IPS-20b (cell line): ENCODE measurements at regions not wholly inside any gene's neighbourhood (a gene's known extent, or its start where the extent isn't known, plus 50 kb on each side); places are given as distances from the start of the nearest gene placed in this dataset.

Experiments
- H3K27ac ChIP-seq: one replicate; pipeline ENCODE4 v1.5.1; 2013; ENCODE audit warnings: low read length
- H3K27me3 ChIP-seq: 2 replicates; pipeline ENCODE4 v1.6.1; 2013; ENCODE audit warnings: mild to moderate bottlenecking, low read length, inconsistent platforms; ENCODE audit not compliant: insufficient read depth
- H3K36me3 ChIP-seq: 2 replicates; pipeline ENCODE4 v1.6.1; 2013; ENCODE audit warnings: low read depth, mild to moderate bottlenecking, inconsistent platforms, low read length, moderate library complexity; ENCODE audit not compliant: insufficient read depth
- H3K4me1 ChIP-seq: 2 replicates; pipeline ENCODE4 v1.6.1; 2013; ENCODE audit warnings: mild to moderate bottlenecking, control low read depth, inconsistent platforms, low read length, moderate library complexity; ENCODE audit not compliant: insufficient read depth
- H3K4me3 ChIP-seq: 2 replicates; pipeline ENCODE4 v1.5.1; 2013; ENCODE audit warnings: mild to moderate bottlenecking, low read length, inconsistent platforms
- H3K9ac ChIP-seq: 2 replicates; pipeline ENCODE4 v1.6.1; 2013; ENCODE audit warnings: low read depth, mild to moderate bottlenecking, inconsistent platforms, low read length, moderate library complexity
- H3K9me3 ChIP-seq: 2 replicates; pipeline ENCODE4 v1.6.1; 2013; ENCODE audit warnings: mild to moderate bottlenecking, low read depth, low read length, inconsistent platforms; ENCODE audit not compliant: insufficient read depth

GRCh38 chr2:107025869-107026380, 140.0 kb upstream of the ST6GAL2 start:
- Histone ChIP-seq H3K27me3 (no peaks in the 10 kb centered on the region), H3K9me3 (no peaks in the 10 kb centered on the region), H3K4me3 (no peak overlapping the region), H3K36me3 (no peaks in the 10 kb centered on the region), H3K9ac (no peak overlapping the region), H3K4me1 (no peaks in the 10 kb centered on the region), H3K27ac (no peak overlapping the region)

GRCh38 chr2:107027205-107027604, 141.2 kb upstream of the ST6GAL2 start:
- Histone ChIP-seq H3K27me3 (no peaks in the 10 kb centered on the region), H3K36me3 (no peaks in the 10 kb centered on the region), H3K9me3 (no peaks in the 10 kb centered on the region), H3K4me3 (no peak overlapping the region), H3K4me1 (no peaks in the 10 kb centered on the region), H3K9ac (no peak overlapping the region), H3K27ac (no peak overlapping the region)

GRCh38 chr2:107027810-107028209, 141.8 kb upstream of the ST6GAL2 start:
- Histone ChIP-seq H3K27ac (no peak overlapping the region), H3K36me3 (no peaks in the 10 kb centered on the region), H3K4me3 (no peak overlapping the region), H3K4me1 (no peaks in the 10 kb centered on the region), H3K27me3 (no peaks in the 10 kb centered on the region), H3K9ac (no peak overlapping the region), H3K9me3 (no peaks in the 10 kb centered on the region)

- Histone ChIP-seq H3K27ac (no peak overlapping the region), H3K27me3 (no peaks in the 10 kb centered on the region), H3K36me3 (no peaks in the 10 kb centered on the region), H3K9me3 (no peaks in the 10 kb centered on the region), H3K4me3 (no peak overlapping the region), H3K9ac (no peak overlapping the region), H3K4me1 (no peaks in the 10 kb centered on the region)
Measured at GRCh38 chr2:107028661-107029060, 142.7 kb upstream of the ST6GAL2 start.

- Histone ChIP-seq H3K27ac (no peak overlapping the region), H3K4me1 (no peaks in the 10 kb centered on the region), H3K27me3 (no peaks in the 10 kb centered on the region), H3K9ac (no peak overlapping the region), H3K4me3 (no peak overlapping the region), H3K9me3 (no peaks in the 10 kb centered on the region; the same call in 1 of the 2 replicates), H3K36me3 (no peaks in the 10 kb centered on the region)
Measured at GRCh38 chr2:107036293-107036692, 150.3 kb upstream of the ST6GAL2 start.

- no peaks in the 10 kb centered on the region for H3K36me3 ChIP-seq
- H3K4me1 ChIP-seq = peaks cover 14% of the 10 kb centered on the region
- no peak overlapping the region for H3K4me3 ChIP-seq
- H3K27me3 ChIP-seq = no peaks in the 10 kb centered on the region
- H3K9ac ChIP-seq = no peak overlapping the region
- H3K27ac ChIP-seq = no peak overlapping the region
- H3K9me3 ChIP-seq = no peaks in the 10 kb centered on the region
Measured at GRCh38 chr2:107062173-107062572, 176.2 kb upstream of the ST6GAL2 start.

- no peak overlapping the region for H3K4me3 ChIP-seq
- H3K27ac ChIP-seq = no peak overlapping the region
- peaks cover 14% of the 10 kb centered on the region for H3K4me1 ChIP-seq
- H3K27me3 ChIP-seq = no peaks in the 10 kb centered on the region
- H3K9me3 ChIP-seq = no peaks in the 10 kb centered on the region
- no peak overlapping the region for H3K9ac ChIP-seq
- no peaks in the 10 kb centered on the region for H3K36me3 ChIP-seq
Measured at GRCh38 chr2:107062599-107063220, 176.7 kb upstream of the ST6GAL2 start.

GRCh38 chr2:107063228-107063627, 177.3 kb upstream of the ST6GAL2 start:
- H3K27me3 ChIP-seq = no peaks in the 10 kb centered on the region
- H3K9me3 ChIP-seq = no peaks in the 10 kb centered on the region

GRCh38 chr2:107064750-107065149, 178.8 kb upstream of the ST6GAL2 start:
- Histone ChIP-seq H3K9ac (no peak overlapping the region), H3K36me3 (no peaks in the 10 kb centered on the region), H3K9me3 (no peaks in the 10 kb centered on the region), H3K27me3 (no peaks in the 10 kb centered on the region), H3K4me3 (no peak overlapping the region), H3K27ac (no peak overlapping the region), H3K4me1 (peaks cover 14% of the 10 kb centered on the region)

More at GRCh38 chr2:107063228-107063627, 177.3 kb upstream of the ST6GAL2 start:
- Histone ChIP-seq H3K36me3 (no peaks in the 10 kb centered on the region), H3K4me1 (peaks cover 14% of the 10 kb centered on the region), H3K27ac (no peak overlapping the region), H3K4me3 (no peak overlapping the region), H3K9ac (no peak overlapping the region)

GRCh38 chr2:107068069-107068916, 182.3 kb upstream of the ST6GAL2 start:
- Histone ChIP-seq H3K4me3 (no peak overlapping the region), H3K9me3 (no peaks in the 10 kb centered on the region), H3K9ac (no peak overlapping the region), H3K27me3 (no peaks in the 10 kb centered on the region), H3K36me3 (no peaks in the 10 kb centered on the region), H3K4me1 (no peaks in the 10 kb centered on the region; the same call in 1 of the 2 replicates), H3K27ac (no peak overlapping the region)

GRCh38 chr2:107069890-107070289, 183.9 kb upstream of the ST6GAL2 start:
- Histone ChIP-seq H3K4me3 (no peak overlapping the region), H3K9me3 (no peaks in the 10 kb centered on the region), H3K27ac (no peak overlapping the region), H3K27me3 (no peaks in the 10 kb centered on the region), H3K4me1 (no peaks in the 10 kb centered on the region), H3K36me3 (no peaks in the 10 kb centered on the region), H3K9ac (no peak overlapping the region)
